NOMO-1 treated with DMSO at 0.1 percent for 48 hours (cell line): ENCODE measurements at regions not wholly inside any gene's neighbourhood (a gene's known extent, or its start where the extent isn't known, plus 50 kb on each side); places are given as distances from the start of the nearest gene placed in this dataset.
A peak's percentile ranks its signal among the peaks of the same experiment; 100 is the strongest.
"Not testable (repeated sequence)": the region's sequence is repeated elsewhere in the genome, so short reads cannot be mapped to it uniquely, and the experiment has no call there.

Source experiments
- DNase-seq: peaks from one replicate; lab custom pipeline; 2025; ENCODE audit not compliant: unreplicated experiment; lab: John Stamatoyannopoulos, UW

GRCh38 chrX:110511238-110511637, 152.6 kb downstream of the RTL9 start:
- DNase-seq: no peak

DNA sequence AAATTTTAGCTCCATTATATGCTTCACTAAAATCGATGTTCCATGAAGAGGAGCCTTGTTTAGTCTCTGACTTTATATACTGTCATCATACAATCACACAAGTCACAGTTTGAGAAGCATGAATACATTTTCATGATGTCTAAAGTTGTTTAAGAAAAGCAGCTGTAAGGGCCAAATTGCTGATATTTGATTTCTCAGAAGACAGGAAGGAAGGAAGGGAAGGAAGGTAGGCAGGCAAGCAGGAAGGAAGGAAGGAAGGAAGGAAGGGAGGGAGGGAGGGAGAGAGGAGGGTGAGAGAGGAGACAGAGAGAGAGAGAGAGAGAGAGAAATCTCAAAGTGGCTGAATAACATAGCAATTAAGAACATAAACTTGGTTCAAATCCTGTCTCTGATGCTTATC, 153.7 kb downstream of the RTL9 start:
- no peak for DNase-seq

GRCh38 chrX:110514509-110514908, 155.9 kb downstream of the RTL9 start:
- no peak for DNase-seq

- no peak for DNase-seq
These were observed 160.9 kb downstream of the RTL9 start for GRCh38 chrX:110519501-110519900.

- no peak for DNase-seq
These were observed 161.3 kb downstream of the RTL9 start for GRCh38 chrX:110519906-110520452.

- not testable (repeated sequence) for DNase-seq
These were observed 162.0 kb downstream of the RTL9 start for GRCh38 chrX:110520652-110521051.

DNA sequence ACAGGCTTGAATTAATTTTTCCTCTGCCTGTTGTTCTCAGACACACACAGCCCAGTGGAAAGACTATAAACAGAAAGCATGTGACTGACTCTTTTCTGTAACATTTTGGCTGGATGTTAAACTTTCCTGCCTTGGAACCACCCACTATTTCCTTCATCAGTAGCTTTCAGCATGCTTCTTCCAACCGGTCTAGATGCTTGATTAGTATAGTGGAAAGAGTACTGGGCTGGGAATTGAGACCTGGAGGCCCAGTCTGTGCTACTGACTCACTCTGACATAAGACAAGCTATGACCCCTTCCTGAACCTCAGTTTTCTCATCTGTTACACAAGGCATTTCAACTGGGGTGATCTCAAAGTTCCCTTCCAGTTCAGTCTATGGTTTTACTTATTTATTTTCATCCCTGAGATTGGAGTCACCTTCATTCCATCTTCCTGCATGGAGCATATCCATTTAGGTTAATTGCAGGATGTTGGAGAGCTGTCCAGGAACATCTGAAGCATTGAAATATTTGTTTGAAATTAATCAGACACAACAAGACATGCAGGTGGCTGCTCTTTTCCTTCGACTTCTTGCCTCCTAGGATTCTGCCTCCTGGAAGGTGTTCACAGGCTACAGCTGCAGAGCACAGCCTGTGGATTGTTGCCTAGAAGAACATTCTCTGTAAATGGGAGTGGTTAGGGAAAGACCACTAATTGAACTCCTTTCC, 173.4 kb downstream of the RTL9 start:
- DNase-seq: no peak

DNA sequence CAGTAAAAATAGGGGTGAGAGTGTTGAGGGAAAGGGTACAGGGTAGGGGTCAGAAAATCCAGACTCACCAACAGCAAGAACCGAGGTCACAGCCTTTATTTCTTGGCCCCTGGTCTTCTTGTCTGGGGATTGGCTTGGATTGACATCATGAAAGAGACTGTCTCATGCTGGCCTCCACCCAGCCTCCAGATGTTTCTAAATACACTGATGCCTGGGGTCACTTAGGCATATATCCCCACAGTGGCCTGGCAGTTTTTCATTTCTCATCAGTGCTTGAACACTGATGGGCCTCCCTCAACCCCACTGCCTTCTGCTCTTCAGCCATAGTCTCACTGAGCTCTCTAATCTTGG, 173.9 kb downstream of the RTL9 start:
- no peak for DNase-seq

GRCh38 chrX:110536816-110537215, 178.2 kb downstream of the RTL9 start:
- DNase-seq: peak; percentile 94

DNA sequence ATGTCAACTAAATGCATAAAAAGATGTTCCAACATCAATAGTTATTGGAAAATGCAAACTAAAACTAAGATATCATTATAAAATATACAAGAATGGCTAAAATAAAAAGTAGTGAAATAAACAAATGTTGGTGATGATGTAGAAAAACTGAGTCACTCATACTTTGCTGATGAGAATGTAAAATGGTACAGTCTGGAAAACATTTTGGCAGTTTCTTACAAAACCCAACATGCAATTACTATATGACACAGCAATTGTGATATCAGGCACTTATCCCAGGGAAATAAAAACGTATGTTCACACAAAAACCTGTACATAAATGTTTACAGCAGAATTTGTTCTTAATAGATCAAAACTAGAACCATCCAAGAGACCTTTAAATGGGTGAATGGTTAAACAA, 182.6 kb downstream of the RTL9 start:
- DNase-seq: no peak

DNA sequence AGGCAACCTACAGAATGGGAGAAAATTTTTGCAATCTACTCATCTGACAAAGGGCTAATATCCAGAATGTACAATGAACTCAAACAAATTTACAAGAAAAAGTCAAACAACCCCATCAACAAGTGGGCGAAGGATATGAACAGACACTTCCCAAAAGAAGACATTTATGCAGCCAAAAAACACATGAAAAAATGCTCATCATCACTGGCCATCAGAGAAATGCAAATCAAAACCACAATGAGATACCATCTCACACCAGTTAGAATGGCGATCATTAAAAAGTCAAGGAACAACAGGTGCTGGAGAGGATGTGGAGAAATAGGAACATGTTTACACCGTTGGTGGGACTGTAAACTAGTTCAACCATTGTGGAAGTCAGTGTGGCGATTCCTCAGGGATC, 192.2 kb downstream of the RTL9 start:
- not testable (repeated sequence) for DNase-seq

- no peak for DNase-seq
These were observed 199.2 kb downstream of the RTL9 start for GRCh38 chrX:110557864-110558263.

GRCh38 chrX:110558406-110558805, 199.8 kb downstream of the RTL9 start:
- no peak for DNase-seq

- DNase-seq: no peak
These were observed 202.4 kb downstream of the RTL9 start for GRCh38 chrX:110561034-110561433.

DNA sequence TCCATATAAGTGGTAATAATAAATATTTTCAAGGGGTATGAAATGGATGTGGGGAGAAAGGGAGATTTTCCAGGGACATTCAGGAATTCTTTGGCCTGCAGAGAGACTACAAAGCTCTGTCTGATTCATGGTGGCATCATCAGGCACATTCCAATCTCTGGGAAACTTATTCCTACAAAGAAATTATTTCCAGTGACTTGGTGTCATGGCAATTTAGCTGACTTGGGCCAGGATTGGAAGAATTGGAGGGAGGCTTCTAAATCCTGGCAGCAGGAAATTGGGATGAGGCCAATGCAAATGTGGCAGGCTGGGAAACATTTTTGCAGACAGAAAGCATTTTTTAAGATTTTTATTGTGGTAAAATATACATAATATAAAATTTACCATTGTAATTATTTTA, 204.6 kb downstream of the RTL9 start:
- DNase-seq: no peak

DNA sequence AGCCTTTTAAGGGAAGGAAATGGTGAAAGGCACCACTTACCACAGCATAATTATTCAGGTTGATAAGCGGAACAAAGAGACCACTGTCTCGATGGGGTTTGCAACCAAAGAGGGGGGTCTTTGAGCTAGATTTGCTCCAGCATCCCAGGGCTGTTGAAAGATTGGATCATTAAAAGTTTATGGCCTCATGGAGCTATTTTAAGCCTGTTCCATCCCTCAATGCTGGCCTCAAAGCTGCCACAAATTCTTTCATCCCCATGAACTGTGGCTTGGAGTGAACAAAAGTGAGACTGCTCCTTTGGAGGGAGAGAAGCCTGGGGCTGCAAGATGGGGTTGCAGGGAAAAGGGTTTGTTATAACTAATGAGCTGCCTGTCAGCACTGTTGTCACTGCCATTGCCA, 209.8 kb downstream of the RTL9 start:
- peak; percentile 14 for DNase-seq

DNA sequence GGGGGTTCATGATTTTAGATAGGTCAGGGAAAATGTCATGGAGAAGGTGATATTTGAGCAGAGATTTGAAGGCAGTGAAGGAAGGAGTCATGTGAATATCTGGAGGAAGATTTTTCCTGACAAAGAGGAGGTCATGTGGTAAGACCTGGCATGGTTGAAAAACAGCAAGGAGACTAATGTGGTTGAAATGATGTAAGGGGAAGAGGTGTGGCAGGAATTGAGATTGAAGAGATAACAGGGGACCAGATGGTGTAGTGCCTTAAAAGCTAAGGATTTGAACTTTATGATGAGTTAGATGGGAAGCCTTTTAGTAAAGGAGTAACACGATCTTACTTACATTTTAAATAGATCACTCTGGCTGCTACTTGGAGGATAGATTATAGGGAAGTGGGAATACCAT, 210.9 kb downstream of the RTL9 start:
- DNase-seq: no peak

DNA sequence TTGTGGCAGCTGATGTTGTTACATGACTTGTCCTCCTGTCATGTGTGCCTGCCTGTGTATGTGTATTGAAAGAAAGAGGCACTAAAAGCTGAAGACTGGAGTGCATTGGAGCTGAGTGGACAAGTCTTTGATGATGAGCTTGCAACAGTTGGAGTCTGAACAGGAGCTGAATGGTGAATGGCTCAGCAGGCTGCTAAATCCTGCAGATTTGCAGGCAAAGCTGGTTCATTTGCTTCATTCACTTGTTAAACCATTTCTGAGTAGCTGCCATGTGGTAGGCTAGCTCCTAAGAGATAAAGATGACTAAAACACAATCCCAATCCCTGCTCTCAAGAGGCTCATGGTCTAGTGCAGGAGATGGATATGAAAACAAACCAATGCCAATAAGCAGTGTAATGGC, 217.3 kb downstream of the CHRDL1 start:
- no peak for DNase-seq

GRCh38 chrX:110584083-110584482, 211.5 kb downstream of the CHRDL1 start:
- no peak for DNase-seq

GRCh38 chrX:110588164-110588563, 207.5 kb downstream of the CHRDL1 start:
- DNase-seq: no peak

GRCh38 chrX:110588853-110589252, 206.8 kb downstream of the CHRDL1 start:
- no peak for DNase-seq

GRCh38 chrX:110600745-110601310, 194.8 kb downstream of the CHRDL1 start:
- DNase-seq: no peak

GRCh38 chrX:110614596-110614995, 181.0 kb downstream of the CHRDL1 start:
- no peak for DNase-seq
